HG02938 (cell line): ENCODE measurements at regions not wholly inside any gene's neighbourhood (a gene's known extent, or its start where the extent isn't known, plus 50 kb on each side); places are given as distances from the start of the nearest gene placed in this dataset.
"Not testable (repeated sequence)": the region's sequence is repeated elsewhere in the genome, so short reads cannot be mapped to it uniquely, and the experiment has no call there.

Source experiments
- ATAC-seq: cut with Tn5 transposase; IDR thresholded peaks from one replicate; pipeline ENCODE4 v1.9.1; 2021; ENCODE audit warnings: mild to moderate bottlenecking, moderate library complexity; ENCODE audit not compliant: unreplicated experiment

DNA sequence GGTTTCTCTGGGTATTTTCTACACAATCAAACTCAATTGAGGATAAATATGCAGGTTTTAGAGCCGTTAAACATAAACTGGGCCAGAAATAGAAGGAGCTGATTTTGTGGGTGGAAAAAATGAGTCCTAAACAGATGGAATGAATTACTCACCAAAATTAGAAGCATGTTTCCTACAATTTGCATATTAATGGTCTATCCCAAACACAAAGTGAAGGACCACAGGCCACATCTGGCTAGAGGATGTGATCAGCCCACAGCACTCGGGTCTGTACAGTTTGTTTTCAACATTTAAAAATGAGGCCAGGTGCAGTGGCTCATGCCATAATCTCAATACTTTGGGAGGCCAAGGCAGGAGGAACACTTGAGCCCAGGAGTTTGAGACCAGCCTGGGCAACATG, 296.3 kb downstream of the PREX1 start:
- no peak for ATAC-seq

DNA sequence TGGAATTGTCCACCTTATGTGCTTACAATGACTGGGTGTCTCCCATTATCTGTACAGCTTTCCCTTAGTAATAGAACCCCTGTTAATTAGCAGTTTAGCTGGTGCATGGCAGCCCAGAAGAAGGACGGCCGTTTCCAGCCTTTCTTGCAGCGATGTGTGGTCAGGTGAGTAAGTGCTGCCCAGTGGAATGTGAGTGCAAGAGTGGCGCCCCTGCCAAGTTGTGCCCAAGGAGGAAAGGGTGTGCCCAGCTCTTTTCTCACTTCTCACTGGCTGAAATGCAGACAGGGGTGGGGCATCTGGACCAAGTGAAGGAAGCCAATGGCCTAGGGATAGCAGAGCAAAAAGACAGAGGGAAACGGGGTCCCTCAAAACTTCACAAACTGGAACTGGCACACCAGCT, 296.8 kb downstream of the PREX1 start:
- no peak for ATAC-seq

DNA sequence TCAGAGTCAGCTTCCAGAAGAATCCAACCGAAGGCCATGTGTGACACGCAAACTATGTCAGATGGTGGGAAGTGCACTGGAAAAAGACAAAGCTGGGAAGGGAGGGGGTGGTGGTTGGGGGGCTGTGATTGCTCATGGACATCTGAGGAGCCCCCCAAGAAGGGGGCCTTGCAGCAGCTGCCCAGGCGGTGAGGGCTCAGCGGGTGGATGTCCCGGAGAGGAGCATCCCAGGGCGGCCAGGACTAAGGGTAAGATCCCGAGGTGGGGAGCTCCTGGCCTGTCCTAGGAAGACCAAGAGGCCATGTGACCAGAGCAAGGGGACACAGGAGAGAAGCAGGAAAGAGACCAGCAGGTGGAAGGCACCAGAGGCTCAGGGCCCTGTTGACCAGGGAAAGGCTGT, 299.5 kb downstream of the PREX1 start:
- ATAC-seq, result no peak

DNA sequence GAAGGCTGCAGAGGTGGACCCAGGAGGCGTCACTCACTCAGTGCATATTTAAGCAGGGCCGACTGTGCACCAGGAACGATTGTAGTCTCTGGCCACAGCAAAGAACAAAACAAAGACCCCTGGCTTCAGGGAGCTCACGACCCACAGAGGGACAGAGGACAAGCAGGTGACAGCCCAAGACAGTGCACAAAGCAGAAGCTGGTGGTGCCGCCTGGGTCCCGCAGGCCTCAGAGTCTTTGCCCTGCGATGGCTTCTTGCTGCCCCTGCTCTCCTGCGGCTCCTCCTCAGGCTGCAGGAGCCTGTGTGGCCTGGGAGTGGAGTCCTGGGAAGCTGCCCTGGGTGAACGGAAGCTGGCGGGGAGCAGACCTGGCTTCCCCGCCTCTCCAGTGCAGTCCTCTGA, 300.0 kb downstream of the PREX1 start:
- no peak for ATAC-seq

DNA sequence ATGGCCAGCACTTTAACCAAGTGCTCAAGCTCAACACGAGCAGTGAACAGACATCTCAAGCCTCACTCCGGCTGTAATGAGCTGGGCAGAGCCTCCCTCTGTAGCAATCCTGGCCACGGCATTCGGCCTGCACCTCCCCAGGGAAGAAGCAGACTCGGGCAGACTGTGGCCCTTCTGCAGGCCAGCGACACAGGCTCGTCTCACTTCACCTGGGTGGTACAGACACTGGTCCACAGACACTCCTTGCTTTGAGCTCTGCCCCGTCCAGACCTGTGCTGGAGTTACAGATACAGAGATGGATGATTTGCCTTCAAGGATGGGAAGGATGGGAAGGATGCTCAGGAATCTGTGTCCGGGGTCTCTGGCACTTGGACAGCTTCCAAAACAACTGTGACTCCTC, 300.9 kb downstream of the PREX1 start:
- no peak for ATAC-seq

DNA sequence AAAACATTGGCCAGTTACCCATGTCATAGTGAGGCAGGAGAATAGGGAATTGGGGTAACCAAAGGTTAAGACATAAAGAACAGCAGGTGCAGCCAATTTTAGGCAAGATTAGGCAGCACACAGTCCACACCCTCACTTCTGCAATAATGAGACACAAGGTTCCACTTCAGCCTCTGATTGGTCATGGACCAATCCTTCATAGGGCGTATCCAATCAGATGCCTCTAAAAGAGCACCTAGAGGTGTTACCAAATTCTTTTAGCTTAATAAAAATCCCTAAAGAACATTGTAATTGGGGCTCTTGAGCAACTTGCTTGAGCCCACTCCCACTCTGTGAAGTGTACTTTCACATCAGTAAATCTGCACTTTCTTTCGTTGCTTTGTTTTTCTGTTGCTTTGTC, 302.4 kb downstream of the PREX1 start:
- ATAC-seq, result no peak

DNA sequence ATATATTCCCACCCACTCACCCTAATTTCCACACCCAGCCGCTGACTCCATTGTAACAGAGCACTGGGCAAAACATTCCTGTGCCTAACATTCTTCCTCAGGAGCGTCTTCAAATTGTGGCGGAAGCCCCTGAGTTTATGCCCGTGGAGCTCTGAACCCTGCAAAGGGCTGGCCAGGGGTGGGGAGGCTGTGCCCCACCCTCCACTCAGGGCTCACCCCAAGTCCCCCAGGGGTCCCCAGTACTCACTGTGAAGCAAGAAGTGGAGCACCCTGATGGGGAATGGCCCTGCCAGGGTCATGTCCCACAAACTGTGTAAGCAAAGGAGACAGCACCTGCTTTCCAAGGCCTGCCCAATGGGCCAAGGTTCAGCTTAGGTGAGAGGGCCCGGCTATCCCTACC, 303.2 kb downstream of the PREX1 start:
- ATAC-seq, result no peak

DNA sequence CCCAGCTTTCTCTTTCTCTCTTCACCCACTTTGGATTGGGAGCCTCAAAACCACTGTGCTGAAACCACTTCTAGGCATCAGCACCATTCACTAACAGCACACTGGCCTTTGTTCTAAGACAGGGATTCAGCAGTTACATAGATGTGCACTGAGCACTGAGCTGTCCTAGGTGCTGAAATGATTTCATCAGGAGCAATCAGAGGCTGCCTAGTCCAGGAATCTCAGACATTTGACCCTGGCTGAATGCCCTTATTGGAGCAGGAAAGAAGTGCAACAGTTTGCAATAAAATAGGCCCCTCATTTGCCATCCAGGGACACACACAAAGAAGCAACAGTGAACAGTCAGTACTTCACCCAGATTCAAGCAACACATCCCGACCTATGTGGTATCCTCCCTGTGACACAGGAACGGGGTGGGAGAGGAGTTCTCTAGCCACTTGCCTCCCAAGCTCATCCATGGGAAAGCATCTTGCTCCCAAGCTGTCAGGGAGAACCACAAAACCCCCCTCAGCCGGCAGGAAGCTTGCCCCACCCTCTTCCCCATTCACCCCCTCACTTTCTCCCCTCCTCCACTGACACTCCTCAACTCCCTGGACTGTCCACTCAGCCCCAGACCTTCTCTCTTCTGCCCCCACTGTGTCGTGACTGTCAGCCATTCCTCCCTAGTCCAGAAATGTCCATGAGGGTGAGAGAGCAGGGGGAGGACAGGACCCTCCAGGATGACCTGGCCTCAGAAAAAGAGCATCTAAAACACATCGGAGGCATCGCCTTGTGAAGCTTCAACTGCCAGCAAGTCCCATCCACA, 304.4 kb downstream of the PREX1 start:
- no peak for ATAC-seq

DNA sequence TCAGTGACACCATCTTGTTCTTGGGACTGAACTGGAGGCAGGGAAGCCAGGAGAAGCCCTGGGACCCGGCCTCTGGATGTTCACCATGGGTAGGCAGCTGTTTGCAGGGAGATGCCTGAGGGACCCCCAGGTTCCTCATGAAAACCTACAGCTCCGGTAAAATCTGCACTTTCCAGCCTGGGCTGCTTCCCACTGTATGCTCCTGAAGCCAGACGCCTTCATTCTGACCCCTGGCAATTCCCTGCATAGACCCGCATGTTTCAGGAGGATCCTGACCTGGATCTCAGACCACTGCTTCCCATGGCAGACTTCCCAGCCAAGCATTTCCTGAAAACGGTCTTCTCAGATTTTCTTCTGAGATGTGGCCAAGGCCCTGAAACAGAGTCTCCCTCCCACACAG, 306.7 kb downstream of the PREX1 start:
- ATAC-seq, result no peak

DNA sequence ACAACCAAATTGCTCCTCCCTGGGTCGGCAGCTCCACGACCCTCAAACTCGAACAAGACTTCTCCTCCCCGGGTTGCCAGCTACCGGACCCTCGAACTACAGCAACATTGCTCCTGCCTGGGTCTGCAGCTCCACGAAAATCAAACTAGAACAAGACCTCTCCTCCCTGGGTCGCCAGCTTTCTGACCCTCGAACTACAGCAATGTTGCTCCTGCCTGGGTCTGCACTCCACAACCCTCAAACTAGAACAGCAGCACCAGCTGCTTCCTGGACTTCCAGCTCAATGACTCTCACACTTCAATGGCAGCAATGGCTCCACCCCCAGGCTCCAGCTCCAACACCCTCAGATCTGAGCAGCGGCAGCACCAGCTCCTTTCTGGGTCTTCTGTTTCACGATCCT, 311.6 kb downstream of the PREX1 start:
- not testable (repeated sequence) for ATAC-seq

DNA sequence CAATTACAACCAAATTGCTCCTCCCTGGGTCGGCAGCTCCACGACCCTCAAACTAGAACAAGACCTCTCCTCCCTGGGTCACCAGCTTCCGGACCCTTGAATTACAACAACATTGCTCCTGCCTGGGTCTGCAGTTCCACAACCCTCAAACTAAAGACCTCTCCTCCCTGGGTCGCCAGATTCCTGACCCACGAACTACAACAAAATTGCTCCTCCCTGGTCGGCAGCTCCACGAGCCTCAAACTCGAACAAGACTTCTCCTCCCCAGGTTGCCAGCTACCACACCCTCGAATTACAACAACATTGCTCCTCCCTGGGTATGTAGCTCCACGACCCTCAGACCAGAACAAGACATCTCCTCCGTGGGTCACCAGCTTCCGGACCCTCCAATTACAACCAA, 313.2 kb downstream of the PREX1 start:
- not testable (repeated sequence) for ATAC-seq

DNA sequence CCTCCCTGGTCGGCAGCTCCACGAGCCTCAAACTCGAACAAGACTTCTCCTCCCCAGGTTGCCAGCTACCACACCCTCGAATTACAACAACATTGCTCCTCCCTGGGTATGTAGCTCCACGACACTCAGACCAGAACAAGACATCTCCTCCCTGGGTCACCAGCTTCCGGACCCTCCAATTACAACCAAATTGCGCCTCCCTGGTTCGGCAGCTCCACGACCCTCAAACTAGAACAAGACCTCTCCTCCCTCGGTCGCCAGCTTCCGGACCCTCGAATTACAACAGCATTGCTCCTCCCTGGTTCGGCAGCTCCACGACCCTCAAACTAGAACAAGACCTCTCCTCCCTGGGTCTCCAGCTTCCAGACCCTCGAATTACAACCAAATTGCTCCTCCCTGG, 315.3 kb downstream of the PREX1 start:
- not testable (repeated sequence) for ATAC-seq

DNA sequence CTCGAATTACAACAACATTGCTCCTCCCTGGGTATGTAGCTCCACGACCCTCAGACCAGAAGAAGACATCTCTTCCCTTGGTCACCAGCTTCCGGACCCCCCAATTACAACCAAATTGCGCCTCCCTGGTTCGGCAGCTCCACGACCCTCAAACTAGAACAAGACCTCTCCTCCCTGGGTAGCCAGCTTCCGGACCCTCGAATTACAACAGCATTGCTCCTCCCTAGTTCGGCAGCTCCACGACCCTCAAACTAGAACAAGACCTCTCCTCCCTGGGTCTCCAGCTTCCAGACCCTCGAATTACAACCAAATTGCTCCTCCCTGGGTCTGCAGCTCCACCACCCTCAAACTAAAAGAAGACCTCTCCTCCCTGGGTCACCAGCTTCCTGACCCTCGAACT, 322.7 kb downstream of the PREX1 start:
- ATAC-seq, result not testable (repeated sequence)

DNA sequence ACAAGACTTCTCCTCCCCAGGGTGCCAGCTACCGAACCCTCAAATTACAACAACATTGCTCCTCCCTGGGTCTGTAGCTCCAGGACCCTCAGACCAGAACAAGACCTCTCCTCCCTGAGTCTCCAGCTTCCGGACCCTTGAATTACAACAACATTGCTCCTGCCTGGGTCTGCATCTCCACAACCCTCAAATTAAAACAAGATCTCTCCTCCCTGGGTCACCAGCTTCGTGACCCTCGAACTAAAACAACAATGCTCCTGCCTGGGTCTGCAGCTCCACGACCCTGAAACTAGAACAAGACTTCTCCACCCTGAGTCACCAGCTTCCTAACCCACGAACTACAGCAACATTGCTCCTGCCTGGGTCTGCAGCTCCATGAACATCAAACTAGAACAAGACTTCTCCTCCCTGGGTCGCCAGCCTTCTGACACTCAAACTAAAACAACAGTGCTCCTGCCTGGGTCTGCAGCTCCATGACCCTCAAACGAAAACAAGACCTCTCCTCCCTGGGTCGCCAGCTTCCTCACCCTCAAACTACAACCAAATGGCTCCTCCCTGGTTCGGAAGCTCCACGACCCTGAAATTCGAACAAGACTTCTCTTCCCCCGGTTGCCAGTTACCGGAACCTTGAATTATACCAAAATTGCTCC, 324.5 kb downstream of the PREX1 start:
- no peak for ATAC-seq

DNA sequence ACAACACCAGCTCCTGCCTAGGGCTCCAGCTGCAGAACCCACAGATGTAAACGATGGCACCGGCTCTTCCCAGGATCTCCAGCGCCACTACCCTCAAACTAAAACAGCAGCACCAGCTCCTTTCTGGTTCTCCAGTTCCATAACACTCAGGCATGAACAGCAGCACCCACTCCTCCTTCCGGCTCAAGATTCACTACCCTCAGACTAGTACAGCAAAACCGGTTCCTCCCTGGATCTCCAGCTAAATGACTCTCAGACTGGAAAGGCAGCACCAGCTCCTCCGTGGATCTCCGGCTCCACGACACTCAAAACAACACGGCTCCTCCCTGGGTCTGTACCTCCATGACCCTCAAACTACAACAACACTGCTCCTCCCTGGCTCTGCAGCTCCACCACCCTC, 325.0 kb downstream of the PREX1 start:
- no peak for ATAC-seq

DNA sequence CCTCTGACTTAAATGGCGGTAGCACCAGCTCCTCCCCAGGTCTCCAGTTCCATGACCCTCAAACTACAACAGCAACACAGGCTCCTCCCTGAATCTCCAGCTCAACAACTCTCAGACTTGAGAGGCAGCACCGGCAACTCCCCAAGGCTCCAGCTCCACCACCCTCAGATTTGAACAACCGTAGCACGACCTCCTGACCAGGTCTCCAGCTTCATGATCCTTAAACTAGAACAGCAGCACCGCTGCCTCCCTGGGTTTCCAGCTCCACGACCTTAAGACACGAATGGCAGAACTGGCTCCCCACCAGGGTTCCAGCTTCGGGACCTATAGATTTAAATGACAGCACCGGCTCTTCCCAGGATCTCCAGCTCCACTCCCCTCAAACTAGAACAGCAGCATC, 325.8 kb downstream of the PREX1 start:
- ATAC-seq, result no peak

DNA sequence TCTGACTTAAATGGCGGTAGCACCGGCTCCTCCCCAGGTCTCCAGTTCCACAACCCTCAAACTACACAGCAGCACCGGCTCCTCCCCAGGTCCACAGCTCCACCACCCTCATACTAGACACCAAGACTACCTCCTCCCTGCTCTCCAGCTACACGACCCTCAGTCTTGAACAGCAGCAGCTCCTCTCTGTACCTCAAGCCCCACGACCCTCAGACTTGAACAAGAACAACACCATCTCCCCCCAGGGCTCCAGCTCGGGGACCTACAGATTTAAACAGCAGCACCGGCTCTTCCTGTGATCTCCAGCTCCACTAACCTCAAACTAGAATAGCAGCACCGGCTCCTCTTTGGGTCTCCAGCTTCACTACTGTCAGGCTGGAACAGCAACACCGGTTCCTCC, 326.9 kb downstream of the PREX1 start:
- ATAC-seq, result not testable (repeated sequence)

DNA sequence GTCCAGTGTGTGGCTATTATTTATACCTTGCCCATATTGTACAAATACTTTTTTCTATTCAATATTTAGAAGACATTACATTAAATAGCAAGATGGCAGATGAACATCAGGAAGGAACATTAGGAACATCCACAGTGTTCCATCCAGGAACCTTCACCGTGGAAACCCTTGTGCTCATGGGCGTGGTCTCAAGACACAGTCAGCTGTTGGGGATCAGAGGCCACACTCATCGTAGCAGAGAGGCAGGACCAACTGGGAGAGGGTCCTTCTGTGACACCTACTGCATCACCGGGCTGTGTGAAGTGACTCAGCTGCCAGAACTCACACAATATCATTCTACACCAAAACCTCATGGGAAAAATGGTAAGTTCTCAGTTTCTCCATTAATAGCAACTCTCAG, 328.9 kb downstream of the PREX1 start:
- not testable (repeated sequence) for ATAC-seq

DNA sequence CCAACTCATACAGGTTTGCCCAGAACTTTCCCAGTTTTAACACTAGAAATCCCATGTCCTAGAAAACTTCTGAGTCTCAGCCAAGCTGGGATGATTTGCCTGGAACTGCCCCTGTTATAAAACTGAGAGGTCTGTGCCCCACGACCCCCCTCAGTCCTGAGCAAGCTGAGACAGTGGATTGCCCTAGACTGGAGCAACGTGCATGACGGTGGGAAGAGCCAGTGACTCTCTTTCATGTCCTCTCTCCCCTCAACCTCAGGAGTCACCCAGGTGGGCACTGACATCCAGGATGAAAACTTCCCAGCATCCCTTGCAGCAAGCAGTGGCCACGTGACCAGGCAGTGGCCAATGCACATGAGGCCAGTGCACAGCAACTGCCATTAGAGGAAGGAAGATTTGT, 329.7 kb downstream of the PREX1 start:
- not testable (repeated sequence) for ATAC-seq

DNA sequence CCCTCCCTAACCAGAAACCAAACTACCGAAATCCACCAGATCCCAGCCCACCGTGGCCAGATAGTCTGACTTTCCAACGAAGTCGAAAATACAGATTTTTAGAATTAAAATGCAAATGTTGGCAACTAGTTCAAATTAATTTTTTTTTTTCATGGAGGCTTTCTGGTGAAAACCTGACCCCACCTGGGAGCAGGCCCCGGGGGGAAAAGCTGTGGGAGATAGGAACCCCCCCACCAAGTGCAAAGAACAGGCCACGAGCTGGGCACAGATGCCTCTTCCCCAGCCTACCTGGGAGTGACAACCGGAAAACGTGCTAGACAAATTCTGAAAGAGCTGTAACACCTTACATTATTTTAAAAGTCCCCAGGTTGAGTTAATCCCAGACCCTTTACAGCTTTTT, 333.8 kb downstream of the PREX1 start:
- no peak for ATAC-seq

DNA sequence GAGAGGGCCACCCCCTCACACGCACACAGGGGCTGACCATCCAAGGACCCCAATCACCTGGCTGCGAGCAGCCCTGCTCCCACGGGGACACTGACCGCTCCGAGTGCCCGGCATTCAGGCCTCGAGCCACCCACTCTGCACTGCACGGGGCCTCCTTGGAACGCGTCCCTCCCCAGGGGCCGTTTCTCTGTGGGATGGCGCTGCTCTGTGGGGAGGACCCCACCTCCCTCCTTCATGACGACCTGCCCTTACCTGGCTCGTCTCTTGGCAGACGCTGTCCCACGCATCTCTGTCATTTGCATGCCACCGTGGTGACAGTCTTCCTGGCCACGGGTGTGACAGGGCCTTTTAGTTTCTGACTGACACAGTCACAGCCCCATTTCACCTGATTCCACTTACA, 334.5 kb downstream of the PREX1 start:
- not testable (repeated sequence) for ATAC-seq

DNA sequence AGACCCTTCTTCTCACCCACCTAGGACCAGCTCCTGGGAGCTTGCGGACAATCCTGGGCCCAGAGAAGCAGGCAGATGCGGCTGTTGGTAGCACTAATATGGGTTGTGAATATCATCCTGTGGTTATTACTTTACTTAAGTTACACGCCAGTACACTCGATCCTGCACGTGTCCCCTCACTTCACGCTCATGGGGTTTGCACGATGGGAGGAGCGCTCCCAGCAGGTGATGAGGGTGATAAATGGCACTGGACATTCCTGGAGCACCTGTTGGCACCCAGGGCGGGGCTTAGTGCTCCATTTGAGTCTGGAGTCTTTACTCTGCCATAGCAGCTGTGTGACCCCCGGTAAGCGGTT, 335.1 kb downstream of the PREX1 start:
- ATAC-seq, result no peak
